ENCODE measurements at regions not wholly inside any gene's neighbourhood (a gene's known extent, or its start where the extent isn't known, plus 50 kb on each side); places are given as distances from the start of the nearest gene placed in this dataset.

- Histone ChIP-seq H4K20me1 (ENCODE audit: control insufficient read depth, extremely low read depth, insufficient read depth, low read length) (no peaks in the 10 kb centered on the region), H3K27ac (ENCODE audit: control insufficient read depth, insufficient read depth, low read length) (no peak overlapping the region), H3K9ac (ENCODE audit: control insufficient read depth, extremely low read depth, insufficient read depth, low read length) (no peak overlapping the region), H3K36me3 (ENCODE audit: control insufficient read depth in 2 of 2, extremely low read depth in 1 of 2, insufficient read depth in 2 of 2, low read length in 2 of 2) (no peaks in the 10 kb centered on the region), H3K4me1 (ENCODE audit: control insufficient read depth, extremely low read depth, insufficient read depth, low read length) (no peaks in the 10 kb centered on the region), H3K9me1 (ENCODE audit: control insufficient read depth, extremely low read depth, insufficient read depth, low read length) (no peaks in the 10 kb centered on the region), H3K27me3 (ENCODE audit: control insufficient read depth, extremely low read depth, insufficient read depth, low read length) (no peaks in the 10 kb centered on the region), H2AFZ (ENCODE audit: control insufficient read depth, low read length) (no peak overlapping the region), H3K9me3 (ENCODE audit: control insufficient read depth, low read depth, low read length) (no peaks in the 10 kb centered on the region), H3K79me2 (ENCODE audit: control insufficient read depth, insufficient read depth, low read length) (no peaks in the 10 kb centered on the region), H3K4me3 (ENCODE audit: control insufficient read depth in 2 of 3, extremely low read depth in 1 of 3, insufficient read depth in 2 of 3, low read depth in 1 of 3, low read length in 3 of 3) (no peak overlapping the region), H3K4me2 (ENCODE audit: control insufficient read depth, extremely low read depth, insufficient read depth, low read depth, low read length) (no peak overlapping the region)
- FAIRE-seq (no peak), DNase-seq (ENCODE audit: low read depth, low spot score) (no peak)
- dilution Hi-C loops (cut with MboI; ENCODE audit: extremely low pct_ligation_motif_present, low sequenced_read_pairs), result no loop called here
- TF ChIP-seq CTCF (optimal IDR thresholded peaks at IDR 0.05 in 1 of 3, IDR thresholded peaks at IDR 0.05 in 1 of 3, conservative IDR thresholded peaks at IDR 0.05 in 1 of 3; ENCODE audit: extremely low read depth in 1 of 3, insufficient read depth in 2 of 3, low read length in 3 of 3) (no peak), EZH2 (IDR thresholded peaks at IDR 0.05; ENCODE audit: low read length) (no peak)
These were observed 1431.7 kb upstream of the C9orf72 start for GRCh38 chr9:29004988-29005387.

- dilution Hi-C loops (cut with MboI; ENCODE audit: extremely low pct_ligation_motif_present, low sequenced_read_pairs), result no loop called here
- Histone ChIP-seq H3K4me2 (ENCODE audit: control insufficient read depth, extremely low read depth, insufficient read depth, low read depth, low read length) (no peak overlapping the region), H3K9me1 (ENCODE audit: control insufficient read depth, extremely low read depth, insufficient read depth, low read length) (no peaks in the 10 kb centered on the region), H3K27ac (ENCODE audit: control insufficient read depth, insufficient read depth, low read length) (no peak overlapping the region), H2AFZ (ENCODE audit: control insufficient read depth, low read length) (no peak overlapping the region), H3K9me3 (ENCODE audit: control insufficient read depth, low read depth, low read length) (no peaks in the 10 kb centered on the region), H3K79me2 (ENCODE audit: control insufficient read depth, insufficient read depth, low read length) (no peaks in the 10 kb centered on the region), H4K20me1 (ENCODE audit: control insufficient read depth, extremely low read depth, insufficient read depth, low read length) (no peaks in the 10 kb centered on the region), H3K4me1 (ENCODE audit: control insufficient read depth, extremely low read depth, insufficient read depth, low read length) (no peaks in the 10 kb centered on the region), H3K4me3 (ENCODE audit: control insufficient read depth in 2 of 3, extremely low read depth in 1 of 3, insufficient read depth in 2 of 3, low read depth in 1 of 3, low read length in 3 of 3) (no peak overlapping the region), H3K9ac (ENCODE audit: control insufficient read depth, extremely low read depth, insufficient read depth, low read length) (no peak overlapping the region), H3K27me3 (ENCODE audit: control insufficient read depth, extremely low read depth, insufficient read depth, low read length) (no peaks in the 10 kb centered on the region), H3K36me3 (ENCODE audit: control insufficient read depth in 2 of 2, extremely low read depth in 1 of 2, insufficient read depth in 2 of 2, low read length in 2 of 2) (no peaks in the 10 kb centered on the region)
- FAIRE-seq (no peak), DNase-seq (ENCODE audit: low read depth, low spot score) (no peak)
- TF ChIP-seq EZH2 (IDR thresholded peaks at IDR 0.05; ENCODE audit: low read length) (no peak), CTCF (optimal IDR thresholded peaks at IDR 0.05 in 1 of 3, IDR thresholded peaks at IDR 0.05 in 1 of 3, conservative IDR thresholded peaks at IDR 0.05 in 1 of 3; ENCODE audit: extremely low read depth in 1 of 3, insufficient read depth in 2 of 3, low read length in 3 of 3) (no peak)
These were observed 1433.3 kb upstream of the C9orf72 start for GRCh38 chr9:29006628-29007027.

Measured in keratinocyte (primary cell).